Astrocyte (in vitro differentiated cells and primary cell): ENCODE measurements at regions not wholly inside any gene's neighbourhood (a gene's known extent, or its start where the extent isn't known, plus 50 kb on each side); places are given as distances from the start of the nearest gene placed in this dataset.

Experiments used
- CTCF ChIP-seq: IDR thresholded peaks from 2 replicates; pipeline ENCODE4 v1.5.1; 2011; ENCODE audit warnings: low read depth, mild to moderate bottlenecking, inconsistent platforms, low read length, moderate library complexity; ENCODE audit not compliant: insufficient read depth
- EZH2 ChIP-seq: IDR thresholded peaks from 2 replicates; pipeline ENCODE4 v1.6.1; 2012; ENCODE audit warnings: mild to moderate bottlenecking, low read length, inconsistent platforms; ENCODE audit not compliant: insufficient read depth

GRCh38 chr13:108483981-108484380, 145.4 kb upstream of the MYO16 start:
- TF ChIP-seq CTCF = no peak
- TF ChIP-seq EZH2 = no peak
